GM06990 (cell line): ENCODE measurements at regions not wholly inside any gene's neighbourhood (a gene's known extent, or its start where the extent isn't known, plus 50 kb on each side); places are given as distances from the start of the nearest gene placed in this dataset.
A peak's percentile ranks its signal among the peaks of the same experiment; 100 is the strongest.

Experiments used
- DNase-seq: peaks from one replicate; pipeline ENCODE4 v3.0.0-alpha.2; 2011; ENCODE audit not compliant: insufficient read length; ENCODE audit errors: extremely low read depth
- H3K27me3 ChIP-seq: replicated peaks from 2 replicates; pipeline ENCODE4 v1.6.0; 2011; ENCODE audit warnings: low read length; ENCODE audit not compliant: control insufficient read depth, insufficient read depth
- H3K36me3 ChIP-seq: 2 replicates; pipeline ENCODE4 v1.5.1; 2011; ENCODE audit warnings: low read length; ENCODE audit not compliant: control insufficient read depth, insufficient read depth
- H3K4me3 ChIP-seq: replicated peaks from 2 replicates; pipeline ENCODE4 v1.5.1; 2011; ENCODE audit warnings: low read depth, mild to moderate bottlenecking, control low read depth, low read length
- CTCF ChIP-seq: IDR thresholded peaks from 2 replicates; pipeline ENCODE4 v1.5.1; 2011; ENCODE audit warnings: low read length, control low read depth, mild to moderate bottlenecking, inconsistent platforms; ENCODE audit not compliant: insufficient read depth, poor library complexity, severe bottlenecking

GRCh38 chr13:79018166-79018565 lies 359.2 kb upstream of the OBI1 start:
- TF ChIP-seq CTCF: no peak
- H3K36me3 ChIP-seq: no peaks in the 10 kb centered on the region
- no peak overlapping the region for H3K4me3 ChIP-seq
- no peaks in the 10 kb centered on the region for H3K27me3 ChIP-seq
- no peak for DNase-seq

- no peaks in the 10 kb centered on the region; the same call in 1 of the 2 replicates for H3K27me3 ChIP-seq
- no peak for DNase-seq
- no peak for TF ChIP-seq CTCF
- no peak overlapping the region for H3K4me3 ChIP-seq
- no peaks in the 10 kb centered on the region for H3K36me3 ChIP-seq
These were observed 352.2 kb upstream of the OBI1 start for GRCh38 chr13:79011179-79011578.

GRCh38 chr13:79003989-79004898 lies 345.3 kb upstream of the OBI1 start:
- peak; percentile 61 for DNase-seq
- H3K36me3 ChIP-seq: no peaks in the 10 kb centered on the region
- no peak overlapping the region for H3K4me3 ChIP-seq
- H3K27me3 ChIP-seq: no peaks in the 10 kb centered on the region; the same call in 1 of the 2 replicates
- TF ChIP-seq CTCF: no peak

GRCh38 chr13:78999494-78999893 lies 340.5 kb upstream of the OBI1 start:
- Histone ChIP-seq H3K36me3 (no peaks in the 10 kb centered on the region), H3K27me3 (no peaks in the 10 kb centered on the region), H3K4me3 (no peak overlapping the region)
- no peak for TF ChIP-seq CTCF
- DNase-seq: no peak

GRCh38 chr13:78998630-78999315 lies 339.8 kb upstream of the OBI1 start:
- no peak for TF ChIP-seq CTCF
- Histone ChIP-seq H3K36me3 (no peaks in the 10 kb centered on the region), H3K4me3 (no peak overlapping the region), H3K27me3 (no peaks in the 10 kb centered on the region)
- no peak for DNase-seq
